Thyroid gland (tissue), 4 donors: ENCODE measurements at regions not wholly inside any gene's neighbourhood (a gene's known extent, or its start where the extent isn't known, plus 50 kb on each side); places are given as distances from the start of the nearest gene placed in this dataset.

Experiments used
- POLR2A ChIP-seq, 2 donors: fragments of 450-650 bp; IDR thresholded peaks; one replicate each; pipeline ENCODE4 v1.6.1; 2017; ENCODE audit warnings: antibody characterized with exemption in 2 of 2, mild to moderate bottlenecking in 2 of 2, moderate library complexity in 1 of 2
- TF ChIP-seq, protein P1 (sequence below), 6 experiments: fragments of 200-600 bp in 3 of 6; fragments of 450-650 bp in 3 of 6; sonication (generic) in 3 of 6; IDR thresholded peaks; one replicate each; pipeline ENCODE4 v1.5.1; 2016 to 2019; ENCODE audit warnings: antibody characterized with exemption in 6 of 6, mild to moderate bottlenecking in 2 of 6, inconsistent platforms in 1 of 6, moderate library complexity in 1 of 6

DNA sequence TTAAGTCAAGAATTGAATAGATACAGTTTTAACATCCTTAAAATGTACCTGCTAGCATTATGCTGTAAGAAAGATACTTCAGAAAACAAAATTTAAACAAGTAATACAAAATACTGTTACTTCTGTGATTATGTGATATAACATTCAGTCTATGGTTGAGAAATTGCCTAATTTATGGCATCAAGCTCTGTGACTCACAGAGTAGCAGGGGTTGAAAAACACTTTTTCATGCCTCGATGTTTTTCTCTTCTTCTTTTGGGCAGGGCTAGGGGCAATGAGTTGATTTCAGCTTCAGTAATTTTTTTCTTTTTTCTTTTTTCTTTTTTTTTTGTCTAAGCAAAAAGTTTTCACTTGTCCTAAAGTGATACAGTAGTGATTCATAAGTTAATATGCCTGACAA is 209.2 kb downstream of the MBL2 start:
- TF ChIP-seq, protein P1, sequence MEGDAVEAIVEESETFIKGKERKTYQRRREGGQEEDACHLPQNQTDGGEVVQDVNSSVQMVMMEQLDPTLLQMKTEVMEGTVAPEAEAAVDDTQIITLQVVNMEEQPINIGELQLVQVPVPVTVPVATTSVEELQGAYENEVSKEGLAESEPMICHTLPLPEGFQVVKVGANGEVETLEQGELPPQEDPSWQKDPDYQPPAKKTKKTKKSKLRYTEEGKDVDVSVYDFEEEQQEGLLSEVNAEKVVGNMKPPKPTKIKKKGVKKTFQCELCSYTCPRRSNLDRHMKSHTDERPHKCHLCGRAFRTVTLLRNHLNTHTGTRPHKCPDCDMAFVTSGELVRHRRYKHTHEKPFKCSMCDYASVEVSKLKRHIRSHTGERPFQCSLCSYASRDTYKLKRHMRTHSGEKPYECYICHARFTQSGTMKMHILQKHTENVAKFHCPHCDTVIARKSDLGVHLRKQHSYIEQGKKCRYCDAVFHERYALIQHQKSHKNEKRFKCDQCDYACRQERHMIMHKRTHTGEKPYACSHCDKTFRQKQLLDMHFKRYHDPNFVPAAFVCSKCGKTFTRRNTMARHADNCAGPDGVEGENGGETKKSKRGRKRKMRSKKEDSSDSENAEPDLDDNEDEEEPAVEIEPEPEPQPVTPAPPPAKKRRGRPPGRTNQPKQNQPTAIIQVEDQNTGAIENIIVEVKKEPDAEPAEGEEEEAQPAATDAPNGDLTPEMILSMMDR (IDR thresholded peaks at IDR 0.05) = no peak
- no peak for TF ChIP-seq POLR2A (IDR thresholded peaks at IDR 0.05)
